ENCODE measurements at regions not wholly inside any gene's neighbourhood (a gene's known extent, or its start where the extent isn't known, plus 50 kb on each side); places are given as distances from the start of the nearest gene placed in this dataset.

DNA sequence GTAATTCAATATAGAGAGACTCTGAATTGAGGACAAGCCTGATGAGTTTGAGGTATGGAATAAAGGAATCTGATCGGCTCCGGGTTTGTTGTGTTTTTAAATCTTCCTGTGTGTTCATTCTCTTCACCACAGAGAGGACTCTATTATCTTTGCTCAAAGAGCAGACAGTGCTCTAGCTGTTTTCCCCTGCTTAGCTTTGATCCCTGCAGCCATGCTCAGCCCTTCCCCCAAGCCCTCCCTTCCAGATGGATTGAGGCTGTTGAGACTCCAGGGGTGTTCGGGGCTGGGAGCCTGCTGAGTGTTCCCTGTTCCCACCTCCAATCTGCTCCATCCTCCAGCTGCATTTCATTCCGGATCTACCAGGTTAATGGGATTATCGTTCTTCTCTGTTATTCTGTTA lies 74.2 kb upstream of the CXADR start:
- TF ChIP-seq, protein P1, sequence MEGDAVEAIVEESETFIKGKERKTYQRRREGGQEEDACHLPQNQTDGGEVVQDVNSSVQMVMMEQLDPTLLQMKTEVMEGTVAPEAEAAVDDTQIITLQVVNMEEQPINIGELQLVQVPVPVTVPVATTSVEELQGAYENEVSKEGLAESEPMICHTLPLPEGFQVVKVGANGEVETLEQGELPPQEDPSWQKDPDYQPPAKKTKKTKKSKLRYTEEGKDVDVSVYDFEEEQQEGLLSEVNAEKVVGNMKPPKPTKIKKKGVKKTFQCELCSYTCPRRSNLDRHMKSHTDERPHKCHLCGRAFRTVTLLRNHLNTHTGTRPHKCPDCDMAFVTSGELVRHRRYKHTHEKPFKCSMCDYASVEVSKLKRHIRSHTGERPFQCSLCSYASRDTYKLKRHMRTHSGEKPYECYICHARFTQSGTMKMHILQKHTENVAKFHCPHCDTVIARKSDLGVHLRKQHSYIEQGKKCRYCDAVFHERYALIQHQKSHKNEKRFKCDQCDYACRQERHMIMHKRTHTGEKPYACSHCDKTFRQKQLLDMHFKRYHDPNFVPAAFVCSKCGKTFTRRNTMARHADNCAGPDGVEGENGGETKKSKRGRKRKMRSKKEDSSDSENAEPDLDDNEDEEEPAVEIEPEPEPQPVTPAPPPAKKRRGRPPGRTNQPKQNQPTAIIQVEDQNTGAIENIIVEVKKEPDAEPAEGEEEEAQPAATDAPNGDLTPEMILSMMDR (IDR thresholded peaks at IDR 0.05; ENCODE audit: extremely low read depth, low read depth, low read length) = no peak
- Histone ChIP-seq H3K79me2 (ENCODE audit: insufficient read depth, low read length) (no peaks in the 10 kb centered on the region), H3K36me3 (ENCODE audit: insufficient read depth, low read length) (no peaks in the 10 kb centered on the region), H3K9me3 (ENCODE audit: low read depth, low read length) (no peaks in the 10 kb centered on the region), H2AFZ (ENCODE audit: low read length) (no peak overlapping the region), H3K4me3 (ENCODE audit: insufficient read depth, low read length) (no peak overlapping the region), H4K20me1 (ENCODE audit: insufficient read depth, low read length) (no peaks in the 10 kb centered on the region), H3K27ac (ENCODE audit: low read depth, low read length) (no peak overlapping the region), H3K4me1 (ENCODE audit: insufficient read depth, low read length) (no peaks in the 10 kb centered on the region), H3K4me2 (ENCODE audit: insufficient read depth, low read length) (no peak overlapping the region), H3K27me3 (ENCODE audit: insufficient read depth, low read length) (peaks cover 6% of the 10 kb centered on the region)
- DNase-seq (ENCODE audit: insufficient read length, low spot score, missing footprints) = no peak

DNA sequence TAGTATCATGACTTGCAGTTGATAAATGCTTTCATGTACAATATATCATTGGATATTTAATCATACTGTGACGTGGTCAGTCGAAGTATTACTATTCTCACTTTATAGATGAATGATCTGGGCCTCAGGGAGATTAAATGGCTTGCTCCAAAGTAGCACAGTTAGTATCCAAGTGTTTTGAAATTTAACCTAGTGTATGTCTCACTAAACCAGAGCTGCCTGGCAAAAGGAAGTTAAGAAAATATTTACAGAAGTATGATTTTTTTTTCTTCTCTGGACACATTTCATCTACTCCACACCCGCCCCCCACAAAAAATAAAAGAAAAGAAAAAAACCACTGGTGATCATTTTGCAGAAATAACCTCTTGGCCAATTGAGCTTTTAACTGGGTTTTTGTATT lies 71.9 kb upstream of the CXADR start:
- no peak overlapping the region for H3K27ac ChIP-seq (ENCODE audit: low read depth, low read length)
- H4K20me1 ChIP-seq (ENCODE audit: insufficient read depth, low read length) = no peaks in the 10 kb centered on the region
- TF ChIP-seq, protein P1 (IDR thresholded peaks at IDR 0.05; ENCODE audit: extremely low read depth, low read depth, low read length) = no peak
- no peak overlapping the region for H3K4me3 ChIP-seq (ENCODE audit: insufficient read depth, low read length)
- H3K9me3 ChIP-seq (ENCODE audit: low read depth, low read length) = no peaks in the 10 kb centered on the region
- DNase-seq (ENCODE audit: insufficient read length, low spot score, missing footprints) = peak; percentile 66
- H3K4me2 ChIP-seq (ENCODE audit: insufficient read depth, low read length) = no peak overlapping the region
- H3K79me2 ChIP-seq (ENCODE audit: insufficient read depth, low read length) = no peaks in the 10 kb centered on the region
- H2AFZ ChIP-seq (ENCODE audit: low read length) = no peak overlapping the region
- no peaks in the 10 kb centered on the region for H3K36me3 ChIP-seq (ENCODE audit: insufficient read depth, low read length)
- peaks cover 7% of the 10 kb centered on the region for H3K27me3 ChIP-seq (ENCODE audit: insufficient read depth, low read length)
- H3K4me1 ChIP-seq (ENCODE audit: insufficient read depth, low read length) = no peaks in the 10 kb centered on the region

DNA sequence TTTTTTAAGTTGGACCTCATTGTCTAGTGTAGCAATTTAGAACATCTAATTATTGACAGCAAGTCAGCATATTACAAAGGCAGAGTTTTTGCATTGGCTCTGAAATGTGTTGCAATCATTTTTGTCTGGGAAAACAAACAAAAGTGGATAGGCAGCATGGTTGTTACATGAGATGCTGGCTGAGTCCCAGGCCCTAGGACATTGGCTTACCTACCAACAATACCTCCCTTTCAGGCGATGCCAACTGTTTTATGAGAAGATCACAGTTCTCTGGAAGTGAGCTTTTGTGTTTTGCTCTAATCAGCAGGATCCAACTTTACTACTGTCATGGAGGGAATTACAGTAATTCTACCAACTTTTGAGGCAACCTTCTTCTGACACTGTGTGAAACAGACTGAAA lies 71.5 kb upstream of the CXADR start:
- H2AFZ ChIP-seq (ENCODE audit: low read length) = no peak overlapping the region
- no peak overlapping the region for H3K4me2 ChIP-seq (ENCODE audit: insufficient read depth, low read length)
- H3K27ac ChIP-seq (ENCODE audit: low read depth, low read length) = no peak overlapping the region
- TF ChIP-seq, protein P1 (IDR thresholded peaks at IDR 0.05; ENCODE audit: extremely low read depth, low read depth, low read length) = no peak
- H3K4me3 ChIP-seq (ENCODE audit: insufficient read depth, low read length) = no peak overlapping the region
- no peak for DNase-seq (ENCODE audit: insufficient read length, low spot score, missing footprints)
- no peaks in the 10 kb centered on the region for H3K36me3 ChIP-seq (ENCODE audit: insufficient read depth, low read length)
- peaks cover 7% of the 10 kb centered on the region for H3K27me3 ChIP-seq (ENCODE audit: insufficient read depth, low read length)
- no peaks in the 10 kb centered on the region for H3K9me3 ChIP-seq (ENCODE audit: low read depth, low read length)
- no peaks in the 10 kb centered on the region for H3K4me1 ChIP-seq (ENCODE audit: insufficient read depth, low read length)
- H4K20me1 ChIP-seq (ENCODE audit: insufficient read depth, low read length) = no peaks in the 10 kb centered on the region
- no peaks in the 10 kb centered on the region for H3K79me2 ChIP-seq (ENCODE audit: insufficient read depth, low read length)

DNA sequence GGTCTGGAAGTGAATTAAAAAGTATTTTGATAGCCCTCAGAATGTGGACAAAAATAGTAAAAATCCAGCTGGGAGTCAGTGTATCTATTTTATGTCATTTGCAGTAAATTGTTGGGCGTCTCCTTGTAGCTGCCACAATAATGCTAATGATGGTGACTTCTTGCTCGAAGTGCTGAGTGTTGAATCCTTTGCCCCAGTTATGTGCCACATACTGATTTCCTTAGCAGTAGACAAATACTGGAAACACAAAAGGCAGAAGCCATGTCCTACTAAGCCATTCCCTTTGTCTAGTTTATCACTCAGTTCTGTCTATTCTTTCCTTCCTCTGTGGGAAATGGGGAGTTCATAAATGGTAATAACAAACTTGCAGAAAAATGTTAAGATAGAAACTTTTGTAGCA lies 70.7 kb upstream of the CXADR start:
- Histone ChIP-seq H2AFZ (ENCODE audit: low read length) (no peak overlapping the region), H4K20me1 (ENCODE audit: insufficient read depth, low read length) (no peaks in the 10 kb centered on the region), H3K4me1 (ENCODE audit: insufficient read depth, low read length) (no peaks in the 10 kb centered on the region), H3K4me2 (ENCODE audit: insufficient read depth, low read length) (no peak overlapping the region), H3K27me3 (ENCODE audit: insufficient read depth, low read length) (peaks cover 7% of the 10 kb centered on the region), H3K79me2 (ENCODE audit: insufficient read depth, low read length) (no peaks in the 10 kb centered on the region), H3K4me3 (ENCODE audit: insufficient read depth, low read length) (no peak overlapping the region), H3K36me3 (ENCODE audit: insufficient read depth, low read length) (no peaks in the 10 kb centered on the region), H3K9me3 (ENCODE audit: low read depth, low read length) (no peaks in the 10 kb centered on the region), H3K27ac (ENCODE audit: low read depth, low read length) (no peak overlapping the region)
- no peak for DNase-seq (ENCODE audit: insufficient read length, low spot score, missing footprints)
- TF ChIP-seq, protein P1 (IDR thresholded peaks at IDR 0.05; ENCODE audit: extremely low read depth, low read depth, low read length) = no peak
